Neural progenitor cell (in vitro differentiated cells): ENCODE measurements at regions not wholly inside any gene's neighbourhood (a gene's known extent, or its start where the extent isn't known, plus 50 kb on each side); places are given as distances from the start of the nearest gene placed in this dataset.

Experiments used
- DNase-seq: peaks from one replicate; pipeline ENCODE4 v3.0.0-alpha.2; 2016; ENCODE audit warnings: low spot score
- H2AFZ ChIP-seq: fragments of 200-600 bp; sonication (generic); replicated peaks from 2 replicates; pipeline ENCODE4 v1.6.1; 2016; ENCODE audit warnings: antibody characterized with exemption
- H3F3A ChIP-seq: fragments of 200-600 bp; sonication (generic); 2 replicates; pipeline ENCODE4 v1.6.1; 2016; ENCODE audit warnings: antibody characterized with exemption, low read depth
- H3K27ac ChIP-seq: fragments of 200-600 bp; sonication (generic); 2 replicates; pipeline ENCODE4 v1.5.1; 2016; ENCODE audit warnings: mild to moderate bottlenecking
- H3K27me3 ChIP-seq: fragments of 200-600 bp; sonication (generic); 2 replicates; pipeline ENCODE4 v1.6.1; 2016; ENCODE audit warnings: mild to moderate bottlenecking, moderate library complexity
- H3K36me3 ChIP-seq: fragments of 200-600 bp; sonication (generic); 2 replicates; pipeline ENCODE4 v1.5.1; 2016
- H3K4me1 ChIP-seq: fragments of 200-600 bp; sonication (generic); 2 replicates; pipeline ENCODE4 v1.6.1; 2016; ENCODE audit warnings: mixed run types
- H3K4me2 ChIP-seq: fragments of 200-600 bp; sonication (generic); 2 replicates; pipeline ENCODE4 v1.6.1; 2016
- H3K4me3 ChIP-seq: fragments of 200-600 bp; sonication (generic); 2 replicates; pipeline ENCODE4 v1.5.1; 2016
- H3K79me2 ChIP-seq: fragments of 200-600 bp; sonication (generic); 2 replicates; pipeline ENCODE4 v1.6.1; 2016; ENCODE audit warnings: low read depth
- H3K9ac ChIP-seq: fragments of 200-600 bp; sonication (generic); 2 replicates; pipeline ENCODE4 v1.6.1; 2016
- H3K9me3 ChIP-seq: fragments of 200-600 bp; sonication (generic); 2 replicates; pipeline ENCODE4 v1.5.1; 2016; ENCODE audit warnings: low read depth
- H4K20me1 ChIP-seq: fragments of 200-600 bp; sonication (generic); 2 replicates; pipeline ENCODE4 v1.6.1; 2016; ENCODE audit warnings: low read depth
- H3K27ac Mint-ChIP-seq: 3 replicates; pipeline ENCODE4 v1.8.0; 2021; ENCODE audit warnings: mixed read lengths
- H3K27me3 Mint-ChIP-seq: 2 replicates; pipeline ENCODE4 v1.8.0; 2022; ENCODE audit warnings: low read depth, mild to moderate bottlenecking, inconsistent platforms, moderate library complexity, mixed read lengths; ENCODE audit not compliant: insufficient read depth
- H3K36me3 Mint-ChIP-seq: 3 replicates; pipeline ENCODE4 v1.8.0; 2021; ENCODE audit warnings: mixed read lengths
- H3K4me1 Mint-ChIP-seq: 3 replicates; pipeline ENCODE4 v1.8.0; 2021; ENCODE audit warnings: mixed read lengths
- H3K4me3 Mint-ChIP-seq: 3 replicates; pipeline ENCODE4 v1.8.0; 2021; ENCODE audit warnings: mild to moderate bottlenecking, moderate library complexity, mixed read lengths
- H3K9me3 Mint-ChIP-seq: 3 replicates; pipeline ENCODE4 v1.8.0; 2020; ENCODE audit warnings: mixed read lengths
- EZH2 ChIP-seq: fragments of 200-600 bp; sonication (generic); IDR thresholded peaks from 2 replicates; pipeline ENCODE4 v1.6.1; 2017; ENCODE audit warnings: antibody characterized with exemption, mild to moderate bottlenecking, moderate library complexity
- EZH2phosphoT487 ChIP-seq: fragments of 200-600 bp; sonication (generic); IDR thresholded peaks from 2 replicates; pipeline ENCODE4 v1.6.1; 2017; ENCODE audit warnings: antibody characterized with exemption
- TF ChIP-seq, protein P1 (sequence below): fragments of 200-600 bp; sonication (generic); IDR thresholded peaks from 2 replicates; pipeline ENCODE4 v1.5.1; 2017; ENCODE audit warnings: antibody characterized with exemption, mild to moderate bottlenecking

DNA sequence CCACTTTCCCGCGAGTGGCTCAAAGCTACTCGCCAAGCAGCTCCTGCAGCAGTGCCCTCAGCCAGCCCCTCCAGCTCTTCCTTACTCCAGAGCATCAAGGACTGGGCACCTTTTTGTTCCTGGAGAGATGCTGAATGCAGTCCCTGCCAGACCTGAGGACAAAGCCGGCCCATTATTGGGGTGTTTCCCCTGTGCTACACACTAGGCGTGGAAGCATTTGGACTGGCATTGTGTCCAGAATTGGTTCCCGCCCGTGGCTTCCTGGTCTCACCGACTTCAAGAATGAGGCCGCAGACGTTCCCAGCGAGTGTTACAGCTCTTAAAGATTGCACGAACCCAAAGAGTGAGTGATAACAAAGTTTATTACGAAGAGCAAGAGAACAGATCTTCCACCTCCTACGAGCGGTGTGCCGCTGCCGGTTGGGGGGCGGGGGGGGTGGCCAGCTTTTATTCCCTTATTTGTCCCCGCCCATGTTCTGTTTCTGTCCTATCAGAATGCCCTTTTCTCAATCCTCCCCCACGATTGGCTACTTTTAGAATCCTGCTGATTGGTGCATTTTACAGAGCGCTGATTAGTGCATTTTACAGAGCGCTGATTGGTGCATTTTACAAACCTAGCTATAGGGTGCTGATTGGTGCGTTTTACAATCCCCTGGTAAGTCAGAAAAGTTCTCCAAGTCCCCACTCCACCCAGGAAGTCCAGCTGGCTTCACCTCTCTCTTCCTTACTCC, 62.4 kb downstream of the NSMCE3 start:
- Mint-ChIP-seq H3K36me3 (no peaks in the 10 kb centered on the region), H3K4me1 (peaks cover 8% of the 10 kb centered on the region), H3K4me3 (no peak overlapping the region), H3K27me3 (no peaks in the 10 kb centered on the region), H3K27ac (no peak overlapping the region), H3K9me3 (peaks cover 13% of the 10 kb centered on the region)
- H3K4me3 ChIP-seq: no peak overlapping the region
- no peak overlapping the region for H2AFZ ChIP-seq
- H3F3A ChIP-seq: no peaks in the 10 kb centered on the region
- no peaks in the 10 kb centered on the region for H3K9me3 ChIP-seq
- no peaks in the 10 kb centered on the region for H3K36me3 ChIP-seq
- DNase-seq: no peak
- H3K27me3 ChIP-seq: no peaks in the 10 kb centered on the region
- no peak overlapping the region for H3K9ac ChIP-seq
- no peaks in the 10 kb centered on the region for H3K79me2 ChIP-seq
- H3K4me1 ChIP-seq: peaks cover 8% of the 10 kb centered on the region
- H3K4me2 ChIP-seq: no peak overlapping the region
- no peak overlapping the region for H3K27ac ChIP-seq
- no peaks in the 10 kb centered on the region for H4K20me1 ChIP-seq
- TF ChIP-seq EZH2: no peak
- no peak for TF ChIP-seq EZH2phosphoT487
- TF ChIP-seq, protein P1, sequence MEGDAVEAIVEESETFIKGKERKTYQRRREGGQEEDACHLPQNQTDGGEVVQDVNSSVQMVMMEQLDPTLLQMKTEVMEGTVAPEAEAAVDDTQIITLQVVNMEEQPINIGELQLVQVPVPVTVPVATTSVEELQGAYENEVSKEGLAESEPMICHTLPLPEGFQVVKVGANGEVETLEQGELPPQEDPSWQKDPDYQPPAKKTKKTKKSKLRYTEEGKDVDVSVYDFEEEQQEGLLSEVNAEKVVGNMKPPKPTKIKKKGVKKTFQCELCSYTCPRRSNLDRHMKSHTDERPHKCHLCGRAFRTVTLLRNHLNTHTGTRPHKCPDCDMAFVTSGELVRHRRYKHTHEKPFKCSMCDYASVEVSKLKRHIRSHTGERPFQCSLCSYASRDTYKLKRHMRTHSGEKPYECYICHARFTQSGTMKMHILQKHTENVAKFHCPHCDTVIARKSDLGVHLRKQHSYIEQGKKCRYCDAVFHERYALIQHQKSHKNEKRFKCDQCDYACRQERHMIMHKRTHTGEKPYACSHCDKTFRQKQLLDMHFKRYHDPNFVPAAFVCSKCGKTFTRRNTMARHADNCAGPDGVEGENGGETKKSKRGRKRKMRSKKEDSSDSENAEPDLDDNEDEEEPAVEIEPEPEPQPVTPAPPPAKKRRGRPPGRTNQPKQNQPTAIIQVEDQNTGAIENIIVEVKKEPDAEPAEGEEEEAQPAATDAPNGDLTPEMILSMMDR: no peak

DNA sequence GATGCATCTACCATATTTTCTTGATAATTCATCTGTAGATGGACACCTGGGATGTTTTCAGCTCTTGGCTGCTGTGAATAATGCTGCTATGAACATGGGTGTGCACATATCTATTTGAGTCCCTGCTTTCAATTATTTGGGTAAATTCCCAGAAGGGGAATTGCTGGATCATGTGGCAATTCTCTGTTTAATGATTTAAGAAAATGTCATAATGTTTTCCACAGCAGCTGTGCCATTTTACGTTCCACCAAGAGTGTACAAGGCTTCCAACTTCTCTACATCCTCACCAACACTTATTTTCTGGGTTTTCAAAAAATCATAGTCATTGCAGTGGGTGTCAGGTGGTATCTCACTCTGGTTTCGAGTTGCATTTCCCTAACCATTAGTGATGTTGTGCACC, 64.4 kb downstream of the NSMCE3 start:
- Histone ChIP-seq H3K36me3 (no peaks in the 10 kb centered on the region), H3K9me3 (no peaks in the 10 kb centered on the region), H3K27ac (no peak overlapping the region), H3K4me2 (no peak overlapping the region), H2AFZ (no peak overlapping the region), H3F3A (no peaks in the 10 kb centered on the region), H3K4me1 (peaks cover 8% of the 10 kb centered on the region), H3K4me3 (no peak overlapping the region), H4K20me1 (no peaks in the 10 kb centered on the region), H3K27me3 (no peaks in the 10 kb centered on the region), H3K79me2 (no peaks in the 10 kb centered on the region), H3K9ac (no peak overlapping the region)
- no peak for DNase-seq
- Mint-ChIP-seq H3K9me3 (peaks cover 3% of the 10 kb centered on the region), H3K27ac (no peak overlapping the region), H3K36me3 (no peaks in the 10 kb centered on the region), H3K4me1 (peaks cover 8% of the 10 kb centered on the region), H3K4me3 (no peak overlapping the region), H3K27me3 (no peaks in the 10 kb centered on the region)
- TF ChIP-seq EZH2phosphoT487 (no peak), EZH2 (no peak)
- TF ChIP-seq, protein P1: no peak

DNA sequence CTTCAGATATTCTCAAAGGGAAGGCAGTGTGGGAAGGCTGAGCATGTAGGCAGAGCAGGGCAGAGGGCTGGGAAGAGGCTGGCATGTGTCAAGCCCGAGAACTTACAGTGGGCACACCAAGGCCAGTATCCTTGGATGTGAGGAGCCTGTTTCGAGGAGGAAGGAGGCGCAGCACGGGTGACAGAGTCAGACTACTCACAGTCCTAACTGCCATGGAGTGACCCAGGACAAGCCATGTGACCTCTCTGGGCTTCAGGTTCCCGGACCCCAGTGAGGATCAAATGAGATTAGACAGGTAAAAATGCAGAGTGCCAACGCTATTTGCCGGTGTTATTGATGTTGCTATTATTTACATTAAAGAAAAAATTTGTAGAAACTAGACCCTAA, 65.3 kb downstream of the NSMCE3 start:
- Mint-ChIP-seq H3K9me3 (peaks cover 3% of the 10 kb centered on the region), H3K4me1 (peaks cover 8% of the 10 kb centered on the region), H3K27me3 (no peaks in the 10 kb centered on the region), H3K27ac (no peak overlapping the region), H3K36me3 (no peaks in the 10 kb centered on the region), H3K4me3 (no peak overlapping the region)
- no peak for DNase-seq
- H3K27ac ChIP-seq: no peak overlapping the region
- no peak overlapping the region for H3K9ac ChIP-seq
- TF ChIP-seq EZH2 (no peak), EZH2phosphoT487 (no peak)
- TF ChIP-seq, protein P1: no peak
- no peaks in the 10 kb centered on the region for H3K27me3 ChIP-seq
- peaks cover 8% of the 10 kb centered on the region for H3K4me1 ChIP-seq
- H3K36me3 ChIP-seq: no peaks in the 10 kb centered on the region
- H3K4me3 ChIP-seq: no peak overlapping the region
- no peaks in the 10 kb centered on the region for H3K9me3 ChIP-seq
- H4K20me1 ChIP-seq: no peaks in the 10 kb centered on the region
- no peaks in the 10 kb centered on the region for H3K79me2 ChIP-seq
- H2AFZ ChIP-seq: no peak overlapping the region
- no peak overlapping the region for H3K4me2 ChIP-seq
- H3F3A ChIP-seq: no peaks in the 10 kb centered on the region
